ENCODE measurements at regions not wholly inside any gene's neighbourhood (a gene's known extent, or its start where the extent isn't known, plus 50 kb on each side); places are given as distances from the start of the nearest gene placed in this dataset.

DNA sequence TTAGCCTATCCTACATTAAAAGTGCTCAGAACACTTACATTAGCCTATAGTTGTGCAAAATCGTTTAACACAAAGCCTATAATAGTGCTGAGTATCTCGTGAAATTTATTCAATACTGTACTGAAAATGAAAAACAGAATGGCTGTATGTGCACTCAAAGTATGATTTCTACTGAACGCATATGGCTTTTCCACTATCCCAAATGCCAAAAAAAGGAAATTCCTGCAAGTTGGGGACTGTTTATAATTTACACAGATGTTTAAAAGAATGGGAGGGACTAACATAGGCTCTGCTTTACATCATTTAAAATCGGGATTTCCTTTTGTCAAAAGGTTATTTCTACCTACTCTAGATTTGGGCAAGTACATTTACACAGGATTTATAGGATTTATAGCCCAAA lies 101.4 kb upstream of the PELI1 start:
- no peak overlapping the region for H2BK15ac ChIP-seq (ENCODE audit: low read length)
- H2BK20ac ChIP-seq (ENCODE audit: low read length): no peak overlapping the region
- H3K36me3 ChIP-seq (ENCODE audit: control insufficient read depth in 2 of 4, insufficient read depth in 4 of 4, low read length in 3 of 4): no peaks in the 10 kb centered on the region; a peak in 1 of 8 replicates
- no peak overlapping the region for H2AK5ac ChIP-seq (ENCODE audit: low read depth, low read length)
- H4K5ac ChIP-seq (ENCODE audit: insufficient read length, low read depth, low read length): no peak overlapping the region
- no peaks in the 10 kb centered on the region for H3K27me3 ChIP-seq (replicated peaks in 1 of 4; ENCODE audit: control insufficient read depth in 3 of 4, extremely low read depth in 1 of 4, insufficient read depth in 3 of 4, low read length in 3 of 4)
- peaks cover under 1 to 29% (median 14%) of the 10 kb centered on the region in 4 experiments; a peak in 6 of 7 replicates for H3K4me1 ChIP-seq (replicated peaks in 1 of 4; ENCODE audit: control insufficient read depth in 3 of 4, insufficient read depth in 4 of 4, low read length in 3 of 4)
- POLR2A ChIA-PET (ENCODE audit: partially characterized antibody): interaction anchor here (1.4 to 2.0 kb wide), 3 partner anchors 12 to 17 kb away, joined by 5 to 6 read pairs (median 6); no protein-coding TSS in a partner anchor
- no peak overlapping the region for H2AFZ ChIP-seq (ENCODE audit: low read length)
- no peak overlapping the region for H4K8ac ChIP-seq (ENCODE audit: extremely low read depth, insufficient read depth, low read length)
- H2BK12ac ChIP-seq (ENCODE audit: low read depth, low read length): no peak overlapping the region
- no peaks in the 10 kb centered on the region for H3K9me3 ChIP-seq (ENCODE audit: insufficient read depth in 2 of 2, low read depth in 1 of 2, low read length in 1 of 2)
- FAIRE-seq (no peak), DNase-seq (ENCODE audit: low read depth in 1 of 2, low spot score in 2 of 2) (no peak)
- H3K4ac ChIP-seq (replicated peaks; ENCODE audit: insufficient read length, low read depth, low read length): no peak overlapping the region
- no peak overlapping the region for H3K4me2 ChIP-seq (ENCODE audit: insufficient read depth in 1 of 2, low read depth in 2 of 2, low read length in 2 of 2)
- no peak overlapping the region for H3K23ac ChIP-seq (ENCODE audit: insufficient read length)
- no peaks in the 10 kb centered on the region for H4K20me1 ChIP-seq (replicated peaks in 1 of 2; ENCODE audit: control insufficient read depth in 1 of 2, insufficient read depth in 2 of 2, low read length in 2 of 2)
- CTCF ChIA-PET (ENCODE audit: partially characterized antibody): no interaction called here
- H3K14ac ChIP-seq (ENCODE audit: insufficient read length): no peak overlapping the region
- H2BK5ac ChIP-seq (ENCODE audit: low read depth, low read length): no peak overlapping the region
- no peak overlapping the region for H3K56ac ChIP-seq (replicated peaks; ENCODE audit: insufficient read length, low read depth, low read length)
- 83% methylated on average over 4 of the region's 4 CpGs; no CpG with 5 or more reads in 1 of the 2 experiments for WGBS, 2 experiments (ENCODE audit: extremely low coverage in 1 of 2, insufficient coverage in 1 of 2, insufficient read length in 1 of 2, insufficient replicate concordance in 2 of 2, low coverage in 1 of 2, low lambda C conversion rate in 2 of 2, missing lambda C conversion rate in 1 of 2)
- no peak overlapping the region for H3K9ac ChIP-seq (replicated peaks in 1 of 4; ENCODE audit: extremely low read depth in 1 of 4, low read depth in 3 of 4, low read length in 3 of 4)
- H3K18ac ChIP-seq (ENCODE audit: extremely low read depth, low read length): no peak overlapping the region
- H2BK120ac ChIP-seq (replicated peaks; ENCODE audit: low read depth, low read length): no peak overlapping the region
- peaks cover 3 to 69% of the 10 kb centered on the region in 2 experiments; a peak in 3 of 4 replicates for H3K79me2 ChIP-seq (ENCODE audit: control insufficient read depth in 1 of 2, insufficient read depth in 2 of 2, low read length in 2 of 2)
- no peak overlapping the region for H3K27ac ChIP-seq (ENCODE audit: low read depth, low read length)
- H4K91ac ChIP-seq (replicated peaks; ENCODE audit: insufficient read length, low read length): no peak overlapping the region
- no peak overlapping the region for H3K4me3 ChIP-seq (ENCODE audit: extremely low read depth in 1 of 4, insufficient read depth in 2 of 4, low read depth in 3 of 4, low read length in 4 of 4)
- peaks cover 6% of the 10 kb centered on the region for H3K79me1 ChIP-seq (ENCODE audit: low read depth, low read length)
- no peaks in the 10 kb centered on the region for H3K23me2 ChIP-seq (ENCODE audit: low read depth, low read length)
- TF ChIP-seq RNF2 (IDR thresholded peaks at IDR 0.05; ENCODE audit: borderline replicate concordance, low read depth, low read length, missing control alignments, poor library complexity, severe bottlenecking) (no peak), RXRA (IDR thresholded peaks at IDR 0.05; ENCODE audit: insufficient read depth, low read depth, low read length) (no peak), SAP30 (IDR thresholded peaks at IDR 0.05; ENCODE audit: insufficient read depth, insufficient replicate concordance, low read length) (no peak), EP300 (IDR thresholded peaks at IDR 0.05; ENCODE audit: borderline replicate concordance in 1 of 2, low read depth in 2 of 2, low read length in 2 of 2) (no peak), SUZ12 (IDR thresholded peaks at IDR 0.05; ENCODE audit: low read length) (no peak), CHD1 (IDR thresholded peaks at IDR 0.05; ENCODE audit: low read depth, low read length) (no peak), YY1 (IDR thresholded peaks at IDR 0.05; ENCODE audit: low read depth, low read length) (no peak), EGR1 (IDR thresholded peaks at IDR 0.05; ENCODE audit: borderline replicate concordance, low read depth, low read length) (no peak), CEBPB (IDR thresholded peaks at IDR 0.05; ENCODE audit: low read depth, low read length) (no peak), GABPA (IDR thresholded peaks at IDR 0.05; ENCODE audit: borderline replicate concordance, insufficient read depth, low read length) (no peak), NRF1 (IDR thresholded peaks at IDR 0.05; ENCODE audit: low read depth, low read length) (no peak), ZNF274 (IDR thresholded peaks at IDR 0.05; ENCODE audit: borderline replicate concordance, extremely low read depth, low read length) (no peak), KDM4A (IDR thresholded peaks at IDR 0.05; ENCODE audit: low read depth, low read length, severe bottlenecking) (no peak)

Data from H1 (cell line).